Breast epithelium (tissue), 4 donors: ENCODE measurements at regions not wholly inside any gene's neighbourhood (a gene's known extent, or its start where the extent isn't known, plus 50 kb on each side); places are given as distances from the start of the nearest gene placed in this dataset.
"Not testable (repeated sequence)": the region's sequence is repeated elsewhere in the genome, so short reads cannot be mapped to it uniquely, and the experiment has no call there.

ENCODE experiments used
- DNase-seq, 2 donors: peaks; one replicate each; pipeline ENCODE4 v3.0.0-alpha.2; 2019; ENCODE audit warnings: low spot score in 2 of 2
- H3K27ac ChIP-seq, 2 donors: fragments of 200-600 bp; sonication (generic) in 1 of 2; one replicate each; pipeline ENCODE4 v1.5.1; 2016 to 2019; ENCODE audit warnings: mild to moderate bottlenecking in 1 of 2
- H3K27me3 ChIP-seq, 2 donors: fragments of 200-600 bp; sonication (generic) in 1 of 2; one replicate each; pipeline versions ENCODE4 v1.5.1 to v1.6.0; 2017 to 2019; ENCODE audit warnings: control low read depth in 1 of 2, mild to moderate bottlenecking in 1 of 2
- H3K36me3 ChIP-seq: fragments of 200-600 bp; one replicate; pipeline ENCODE4 v1.5.1; 2019
- H3K4me1 ChIP-seq, 2 donors: fragments of 200-600 bp; sonication (generic); one replicate each; pipeline ENCODE4 v1.5.1; 2016 to 2019; ENCODE audit warnings: control low read depth in 1 of 2
- H3K4me3 ChIP-seq, 3 donors: fragments of 200-600 bp; sonication (generic); 1 replicate in 2 of 3; 2 replicates in 1 of 3; pipeline ENCODE4 v1.5.1; 2016 to 2019; ENCODE audit warnings: mild to moderate bottlenecking in 3 of 3, moderate library complexity in 2 of 3
- H3K9me3 ChIP-seq, 2 donors: fragments of 200-600 bp; sonication (generic) in 1 of 2; one replicate each; pipeline ENCODE4 v1.5.1; 2016 to 2019; ENCODE audit warnings: control low read depth in 1 of 2
- CTCF ChIP-seq, 3 donors: fragments of 450-650 bp; IDR thresholded peaks; one replicate each; pipeline ENCODE4 v1.5.1; 2016 to 2017; ENCODE audit warnings: antibody characterized with exemption in 3 of 3, mild to moderate bottlenecking in 3 of 3, moderate library complexity in 3 of 3
- POLR2A ChIP-seq: fragments of 450-650 bp; IDR thresholded peaks from one replicate; pipeline ENCODE4 v1.6.1; 2016; ENCODE audit warnings: antibody characterized with exemption, mild to moderate bottlenecking, moderate library complexity
- POLR2AphosphoS5 ChIP-seq, 3 donors: sonication (generic); formaldehyde crosslinking; IDR thresholded peaks; one replicate each; pipeline ENCODE4 v1.6.1; 2017; ENCODE audit warnings: antibody characterized with exemption in 3 of 3
- intact Hi-C: fragments of 100-400 bp; cut with DNase I; formaldehyde crosslinking; loops from one replicate; pipeline ENCODE4 v1.15.1; 2023; ENCODE audit warnings: low total_unique reads

GRCh38 chr6:146984251-146984924, 219.8 kb upstream of the STXBP5 start:
- intact Hi-C loops = no loop called here
- H3K27me3 ChIP-seq = no peaks in the 10 kb centered on the region
- no peak for DNase-seq
- no peaks in the 10 kb centered on the region for H3K36me3 ChIP-seq
- no peak for TF ChIP-seq CTCF (IDR thresholded peaks at IDR 0.05)
- TF ChIP-seq POLR2AphosphoS5 (IDR thresholded peaks at IDR 0.05) = no peak
- TF ChIP-seq POLR2A = no peak
- H3K27ac ChIP-seq = no peak overlapping the region
- peaks cover 0 to 10% of the 10 kb centered on the region in 2 donors for H3K9me3 ChIP-seq
- no peaks in the 10 kb centered on the region for H3K4me1 ChIP-seq
- no peak overlapping the region for H3K4me3 ChIP-seq

DNA sequence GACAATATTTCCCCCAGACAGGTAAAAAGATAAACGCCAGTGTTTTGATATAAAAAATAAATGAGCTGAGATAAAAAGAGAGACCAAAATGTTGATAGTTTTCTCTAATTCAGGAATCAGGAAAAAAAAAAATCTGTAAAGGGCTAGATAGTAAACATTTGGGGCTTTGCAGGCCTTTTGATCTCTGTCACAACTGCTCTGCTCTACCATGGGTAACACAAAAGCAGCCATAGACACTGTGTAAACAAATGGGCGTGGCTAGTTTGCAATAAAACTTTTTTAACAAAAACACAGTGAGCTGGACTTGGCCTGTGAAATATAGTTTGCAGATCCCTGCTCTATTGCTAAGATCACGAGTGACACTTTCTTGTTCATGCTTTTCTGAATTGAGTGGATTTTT, 219.1 kb upstream of the STXBP5 start:
- TF ChIP-seq POLR2A (no peak), POLR2AphosphoS5 (IDR thresholded peaks at IDR 0.05) (no peak), CTCF (IDR thresholded peaks at IDR 0.05) (no peak)
- Histone ChIP-seq H3K27ac (no peak overlapping the region), H3K36me3 (no peaks in the 10 kb centered on the region), H3K4me3 (no peak overlapping the region), H3K27me3 (no peaks in the 10 kb centered on the region), H3K9me3 (peaks cover 0 to 10% of the 10 kb centered on the region in 2 donors), H3K4me1 (no peaks in the 10 kb centered on the region)
- intact Hi-C loops = no loop called here
- no peak for DNase-seq

- Histone ChIP-seq H3K27me3 (no peaks in the 10 kb centered on the region), H3K9me3 (peaks cover 0 to 10% of the 10 kb centered on the region in 2 donors), H3K36me3 (no peaks in the 10 kb centered on the region), H3K27ac (no peak overlapping the region), H3K4me1 (no peaks in the 10 kb centered on the region), H3K4me3 (no peak overlapping the region)
- DNase-seq = no peak
- no peak for TF ChIP-seq POLR2A
- no peak for TF ChIP-seq CTCF (IDR thresholded peaks at IDR 0.05)
- TF ChIP-seq POLR2AphosphoS5 (IDR thresholded peaks at IDR 0.05) = no peak
- intact Hi-C loops = no loop called here
Measured at GRCh38 chr6:146985966-146986365, 218.3 kb upstream of the STXBP5 start.

DNA sequence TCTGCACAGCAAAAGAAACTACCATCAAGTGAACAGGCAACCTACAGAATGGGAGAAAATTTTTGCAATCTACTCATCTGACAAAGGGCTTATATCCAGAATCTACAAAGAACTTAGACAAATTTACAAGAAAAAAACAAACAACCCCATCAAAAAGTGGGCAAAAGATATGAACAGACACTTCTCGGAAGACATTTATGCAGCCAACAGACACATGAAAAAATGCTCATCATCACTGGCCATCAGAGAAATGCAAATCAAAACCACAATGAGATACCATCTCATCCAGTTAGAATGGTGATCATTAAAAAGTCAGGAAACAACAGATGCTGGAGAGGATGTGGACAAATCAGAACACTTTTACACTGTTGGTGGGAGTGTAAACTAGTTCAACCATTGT, 216.3 kb upstream of the STXBP5 start:
- intact Hi-C loops, DNase-seq, H3K36me3 ChIP-seq, H3K27me3 ChIP-seq, H3K4me1 ChIP-seq, H3K4me3 ChIP-seq, H3K27ac ChIP-seq: not testable (repeated sequence)
- H3K9me3 ChIP-seq = peaks cover 0 to 10% of the 10 kb centered on the region in 2 donors

- Histone ChIP-seq H3K27me3 (no peaks in the 10 kb centered on the region), H3K4me1 (no peaks in the 10 kb centered on the region), H3K36me3 (no peaks in the 10 kb centered on the region), H3K27ac (no peak overlapping the region), H3K9me3 (peaks cover 0 to 10% of the 10 kb centered on the region in 2 donors), H3K4me3 (no peak overlapping the region)
- TF ChIP-seq POLR2A = no peak
- no peak for TF ChIP-seq CTCF (IDR thresholded peaks at IDR 0.05)
- TF ChIP-seq POLR2AphosphoS5 (IDR thresholded peaks at IDR 0.05) = no peak
- no peak for DNase-seq
- intact Hi-C loops = no loop called here
Measured at GRCh38 chr6:146989860-146990259, 214.4 kb upstream of the STXBP5 start.
